H1 (cell line): ENCODE measurements at regions not wholly inside any gene's neighbourhood (a gene's known extent, or its start where the extent isn't known, plus 50 kb on each side); places are given as distances from the start of the nearest gene placed in this dataset.

Experiments
- SP1 ChIP-seq: IDR thresholded peaks from 2 replicates; pipeline ENCODE4 v1.6.1; 2011; ENCODE audit warnings: low read depth, low read length
- SP4 ChIP-seq: IDR thresholded peaks from 2 replicates; pipeline ENCODE4 v1.6.1; 2012; ENCODE audit warnings: low read length, inconsistent platforms
- YY1 ChIP-seq: IDR thresholded peaks from 2 replicates; pipeline ENCODE4 v1.6.1; 2011; ENCODE audit warnings: low read depth, mild to moderate bottlenecking, low read length

DNA sequence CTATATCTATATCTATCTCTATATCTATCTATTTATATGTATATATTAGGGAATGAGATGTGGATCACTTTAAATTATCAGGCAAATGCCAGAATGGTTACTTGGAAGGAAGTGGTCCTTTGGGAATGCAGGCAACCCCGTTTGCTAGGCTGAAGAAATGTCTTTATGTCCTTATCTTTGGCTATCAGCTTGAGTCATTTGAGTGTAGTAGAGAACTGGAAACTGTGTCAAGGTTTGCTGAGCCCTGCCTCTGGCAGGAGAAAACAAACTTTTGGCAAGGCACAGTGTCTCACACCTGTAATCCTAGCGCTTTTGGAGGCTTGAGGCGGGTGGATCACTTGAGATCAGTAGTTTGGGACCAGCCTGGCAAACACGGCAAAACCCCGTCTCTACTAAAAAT lies 167.3 kb downstream of the ACTRT1 start:
- TF ChIP-seq SP1 (no peak), SP4 (no peak), YY1 (no peak)
